Bronchial epithelial cell (primary cell): ENCODE measurements at regions not wholly inside any gene's neighbourhood (a gene's known extent, or its start where the extent isn't known, plus 50 kb on each side); places are given as distances from the start of the nearest gene placed in this dataset.

ENCODE experiments used
- DNase-seq: peaks from one replicate; pipeline ENCODE4 v3.0.0-alpha.2; 2010; ENCODE audit warnings: low read depth
- FAIRE-seq: peaks from 2 replicates; lab custom pipeline; 2011; peaks lifted over from hg19 to GRCh38; lab: Jason Lieb, UNC
- H3K27me3 ChIP-seq: 2 replicates; pipeline ENCODE4 v1.5.1; 2011; ENCODE audit warnings: low read length; ENCODE audit not compliant: control insufficient read depth, insufficient read depth
- H3K36me3 ChIP-seq: 2 replicates; pipeline ENCODE4 v1.5.1; 2011; ENCODE audit warnings: low read length; ENCODE audit not compliant: control insufficient read depth, insufficient read depth
- H3K4me3 ChIP-seq: 2 replicates; pipeline ENCODE4 v1.5.1; 2011; ENCODE audit warnings: mild to moderate bottlenecking, low read depth, low read length, control low read depth
- TF ChIP-seq, protein P1 (sequence below): IDR thresholded peaks from 2 replicates; pipeline ENCODE4 v1.5.1; 2011; ENCODE audit warnings: mild to moderate bottlenecking, moderate library complexity, low read length, control low read depth, inconsistent platforms; ENCODE audit not compliant: insufficient read depth, severe bottlenecking

DNA sequence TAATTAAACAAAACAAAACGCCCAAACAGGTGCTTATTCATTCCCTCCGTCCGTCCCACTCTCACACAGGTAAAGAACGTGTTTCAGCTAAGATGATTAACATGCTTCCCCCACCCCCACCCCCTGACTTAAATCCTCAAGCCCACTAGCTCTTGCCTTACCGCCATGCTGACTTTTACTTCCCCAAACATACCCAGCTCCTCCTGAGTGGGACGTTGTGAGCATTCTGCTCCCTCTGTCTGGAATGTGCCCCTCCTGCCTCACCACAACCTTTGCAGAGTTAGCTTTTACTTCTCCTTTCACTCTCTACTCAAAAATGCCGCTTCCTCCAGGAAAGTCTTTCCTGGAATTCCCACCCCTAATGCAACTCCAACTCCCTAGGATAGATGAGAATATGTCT, 774.0 kb upstream of the RBFOX1 start:
- no peak for DNase-seq
- Histone ChIP-seq H3K4me3 (no peak overlapping the region), H3K27me3 (no peaks in the 10 kb centered on the region), H3K36me3 (no peaks in the 10 kb centered on the region)
- TF ChIP-seq, protein P1, sequence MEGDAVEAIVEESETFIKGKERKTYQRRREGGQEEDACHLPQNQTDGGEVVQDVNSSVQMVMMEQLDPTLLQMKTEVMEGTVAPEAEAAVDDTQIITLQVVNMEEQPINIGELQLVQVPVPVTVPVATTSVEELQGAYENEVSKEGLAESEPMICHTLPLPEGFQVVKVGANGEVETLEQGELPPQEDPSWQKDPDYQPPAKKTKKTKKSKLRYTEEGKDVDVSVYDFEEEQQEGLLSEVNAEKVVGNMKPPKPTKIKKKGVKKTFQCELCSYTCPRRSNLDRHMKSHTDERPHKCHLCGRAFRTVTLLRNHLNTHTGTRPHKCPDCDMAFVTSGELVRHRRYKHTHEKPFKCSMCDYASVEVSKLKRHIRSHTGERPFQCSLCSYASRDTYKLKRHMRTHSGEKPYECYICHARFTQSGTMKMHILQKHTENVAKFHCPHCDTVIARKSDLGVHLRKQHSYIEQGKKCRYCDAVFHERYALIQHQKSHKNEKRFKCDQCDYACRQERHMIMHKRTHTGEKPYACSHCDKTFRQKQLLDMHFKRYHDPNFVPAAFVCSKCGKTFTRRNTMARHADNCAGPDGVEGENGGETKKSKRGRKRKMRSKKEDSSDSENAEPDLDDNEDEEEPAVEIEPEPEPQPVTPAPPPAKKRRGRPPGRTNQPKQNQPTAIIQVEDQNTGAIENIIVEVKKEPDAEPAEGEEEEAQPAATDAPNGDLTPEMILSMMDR = no peak
- no peak for FAIRE-seq

DNA sequence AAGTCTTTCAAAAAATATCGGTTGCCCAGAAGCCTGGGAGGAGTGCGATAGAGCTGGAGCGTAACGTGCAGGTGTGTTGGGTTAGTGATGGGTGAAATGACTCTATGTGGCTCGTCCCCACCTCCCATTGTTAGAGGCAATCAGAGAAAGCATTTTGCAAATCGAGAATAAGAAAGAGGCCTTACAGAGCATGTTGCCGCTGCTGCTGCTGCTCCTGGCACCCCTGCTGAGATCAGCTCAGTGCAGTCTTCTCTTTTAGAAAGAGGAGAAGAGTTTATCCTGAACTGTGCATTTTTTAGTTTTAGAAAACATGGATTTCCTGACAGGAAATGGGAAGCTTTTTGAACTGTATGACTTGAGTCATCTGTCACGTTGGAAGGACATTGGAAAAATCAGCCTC, 774.5 kb upstream of the RBFOX1 start:
- no peak for DNase-seq
- TF ChIP-seq, protein P1 = no peak

GRCh38 chr16:6557353-6558023, 775.2 kb upstream of the RBFOX1 start:
- TF ChIP-seq, protein P1 = no peak
- FAIRE-seq = no peak
- Histone ChIP-seq H3K27me3 (no peaks in the 10 kb centered on the region), H3K4me3 (no peak overlapping the region), H3K36me3 (no peaks in the 10 kb centered on the region)
- no peak for DNase-seq

More for the DNA sequence above, 774.5 kb upstream of the RBFOX1 start:
- Histone ChIP-seq H3K4me3 (no peak overlapping the region), H3K27me3 (no peaks in the 10 kb centered on the region), H3K36me3 (no peaks in the 10 kb centered on the region)
- no peak for FAIRE-seq

- Histone ChIP-seq H3K27me3 (no peaks in the 10 kb centered on the region), H3K4me3 (no peak overlapping the region), H3K36me3 (no peaks in the 10 kb centered on the region)
- DNase-seq = no peak
- TF ChIP-seq, protein P1 = no peak
- FAIRE-seq = no peak
Measured at GRCh38 chr16:6549415-6549814, 783.2 kb upstream of the RBFOX1 start.

GRCh38 chr16:6548507-6548906, 784.1 kb upstream of the RBFOX1 start:
- no peak for DNase-seq
- H3K27me3 ChIP-seq = no peaks in the 10 kb centered on the region
- TF ChIP-seq, protein P1 = no peak
- no peaks in the 10 kb centered on the region for H3K36me3 ChIP-seq
- no peak for FAIRE-seq
- H3K4me3 ChIP-seq = no peak overlapping the region

DNA sequence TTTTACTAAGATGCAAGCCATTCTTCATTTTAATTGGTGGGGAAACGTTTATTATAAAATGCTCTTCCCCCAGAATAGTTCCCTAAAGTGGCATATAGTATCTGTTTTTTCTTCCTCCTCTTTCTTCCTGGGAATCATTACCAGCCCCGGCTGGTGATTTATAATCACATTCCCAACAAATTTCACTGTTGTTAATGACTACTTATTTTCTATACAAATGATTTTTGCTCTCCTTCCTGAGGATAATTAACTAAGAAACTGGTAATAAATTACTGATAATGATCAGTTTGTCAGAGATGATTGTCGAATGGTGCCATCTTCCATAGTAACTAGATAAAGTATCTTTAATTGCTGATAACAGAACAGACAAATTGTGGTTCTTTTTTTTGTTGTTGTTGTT, 785.5 kb upstream of the RBFOX1 start:
- TF ChIP-seq, protein P1 = no peak
- Histone ChIP-seq H3K4me3 (no peak overlapping the region), H3K36me3 (no peaks in the 10 kb centered on the region), H3K27me3 (no peaks in the 10 kb centered on the region)
- DNase-seq = no peak
- no peak for FAIRE-seq
